NCI-H2029 (cell line): ENCODE measurements at regions not wholly inside any gene's neighbourhood (a gene's known extent, or its start where the extent isn't known, plus 50 kb on each side); places are given as distances from the start of the nearest gene placed in this dataset.
A peak's percentile ranks its signal among the peaks of the same experiment; 100 is the strongest.

Experiments used
- DNase-seq: peaks from one replicate; lab custom pipeline; 2025; lab: John Stamatoyannopoulos, UW

DNA sequence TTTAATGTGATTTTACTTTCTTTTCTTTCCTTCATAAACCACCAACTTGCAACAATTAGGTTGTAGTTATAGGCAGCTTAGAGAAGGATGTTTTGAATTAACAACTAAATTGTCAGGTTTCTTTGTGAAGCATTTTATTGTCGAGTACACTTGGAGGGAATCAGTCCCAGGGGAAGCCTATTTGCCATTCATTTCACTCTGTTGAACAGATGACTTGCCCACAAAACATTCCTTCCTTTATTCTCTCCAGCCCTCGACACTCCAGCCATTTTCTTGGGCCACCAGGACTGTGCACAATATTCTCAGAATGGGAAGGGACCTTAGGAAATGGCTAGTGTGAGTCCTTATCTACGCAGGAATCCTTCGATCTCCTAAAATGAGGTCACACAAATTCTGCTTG lies 620.6 kb downstream of the SOX6 start:
- no peak for DNase-seq

DNA sequence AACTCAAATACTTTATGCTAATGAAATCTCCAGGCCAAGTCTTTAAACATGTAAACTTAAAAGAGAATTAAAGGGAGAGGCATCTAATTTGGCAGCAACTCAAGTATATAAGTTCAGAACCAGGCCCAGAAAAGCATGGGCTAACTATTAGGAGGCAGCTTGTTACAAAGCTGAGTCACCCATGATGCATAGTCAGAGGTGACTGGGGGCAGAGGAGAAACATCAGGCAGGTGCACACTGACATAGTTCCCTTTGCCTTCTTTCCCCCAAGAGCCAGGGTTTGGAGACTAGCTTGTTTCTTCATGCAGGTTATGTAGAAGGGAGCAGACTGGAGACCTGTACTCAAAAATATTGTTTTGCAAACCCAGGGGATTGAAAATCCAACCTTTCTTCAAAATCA lies 619.0 kb downstream of the SOX6 start:
- no peak for DNase-seq

DNA sequence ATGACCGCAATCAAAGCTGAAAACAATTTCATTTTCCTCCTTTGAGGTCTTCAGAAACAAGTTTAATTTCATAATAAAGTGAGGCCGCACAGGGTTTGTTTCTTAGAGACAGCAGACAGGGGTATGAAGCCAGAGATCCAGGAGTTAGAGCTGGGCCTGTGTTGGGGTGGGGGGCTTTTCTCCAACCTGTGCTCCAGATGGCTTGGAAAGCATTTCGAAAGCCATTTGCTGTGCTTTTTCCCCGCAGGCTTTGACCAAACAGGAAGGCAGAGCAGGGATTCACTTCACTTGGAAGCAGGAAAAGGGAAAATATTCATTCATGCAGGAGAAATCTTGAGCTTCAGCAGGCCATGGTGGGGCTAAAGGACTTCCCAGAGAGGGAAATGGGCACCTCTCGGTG lies 617.4 kb downstream of the SOX6 start:
- no peak for DNase-seq

DNA sequence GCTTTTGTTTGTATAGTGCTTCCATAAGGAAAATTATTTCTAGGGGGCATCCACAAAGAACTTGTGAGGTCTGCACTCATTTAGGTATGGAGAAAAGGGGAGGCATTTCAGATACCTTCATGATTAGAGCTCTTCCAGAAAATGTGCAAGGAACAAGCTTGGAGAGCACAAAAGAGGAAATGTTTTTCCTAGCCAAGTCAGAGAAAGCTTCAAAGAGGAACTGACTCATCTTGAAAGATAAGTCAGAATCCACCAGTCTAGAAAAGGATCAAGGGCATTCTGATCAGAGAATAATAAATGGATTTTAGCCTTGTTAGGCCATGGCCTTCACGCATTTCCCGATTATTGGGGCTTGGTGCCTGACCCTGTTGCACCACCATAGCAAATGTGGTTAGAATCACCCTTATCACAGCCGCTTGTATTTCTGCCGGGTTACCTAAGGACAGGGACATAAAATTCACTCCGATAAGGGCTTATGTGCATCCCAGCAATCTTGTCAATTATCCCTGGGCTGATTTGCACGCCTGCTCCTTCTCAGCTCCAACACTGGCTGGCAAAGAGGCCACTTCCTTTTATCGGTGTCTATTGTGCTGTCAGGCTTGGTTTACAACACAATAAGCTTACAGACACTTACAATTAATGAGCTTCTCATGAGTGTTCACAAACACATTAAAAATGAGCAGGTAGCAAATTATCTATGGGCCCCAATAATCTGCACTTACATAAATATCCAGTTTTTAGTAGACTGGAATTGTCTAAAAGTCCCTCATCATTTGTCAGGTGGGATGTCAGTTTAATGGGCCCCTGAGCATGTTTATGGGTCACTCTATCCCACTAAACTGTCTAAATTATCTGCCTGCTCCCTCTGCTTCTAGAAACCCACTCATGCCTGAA lies 613.5 kb downstream of the SOX6 start:
- DNase-seq: peak; percentile 42

DNA sequence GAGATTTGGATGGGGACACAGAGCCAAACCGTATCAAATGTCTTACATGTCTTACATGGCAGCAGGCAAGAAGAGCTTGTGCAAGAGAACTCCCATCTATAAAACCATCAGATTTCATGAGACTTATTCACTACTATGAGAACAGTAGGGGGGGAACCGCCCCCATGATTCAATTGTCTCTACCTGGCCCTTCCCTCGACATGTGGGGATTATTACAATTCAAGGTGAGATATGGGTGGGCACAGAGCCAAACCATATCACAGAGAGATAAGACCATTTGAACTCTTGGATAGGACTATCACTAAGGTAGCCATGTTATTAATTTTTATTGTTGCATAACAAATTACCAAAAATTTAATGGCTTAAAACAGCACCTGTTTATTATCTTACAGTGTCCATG lies 611.7 kb downstream of the SOX6 start:
- DNase-seq: no peak

DNA sequence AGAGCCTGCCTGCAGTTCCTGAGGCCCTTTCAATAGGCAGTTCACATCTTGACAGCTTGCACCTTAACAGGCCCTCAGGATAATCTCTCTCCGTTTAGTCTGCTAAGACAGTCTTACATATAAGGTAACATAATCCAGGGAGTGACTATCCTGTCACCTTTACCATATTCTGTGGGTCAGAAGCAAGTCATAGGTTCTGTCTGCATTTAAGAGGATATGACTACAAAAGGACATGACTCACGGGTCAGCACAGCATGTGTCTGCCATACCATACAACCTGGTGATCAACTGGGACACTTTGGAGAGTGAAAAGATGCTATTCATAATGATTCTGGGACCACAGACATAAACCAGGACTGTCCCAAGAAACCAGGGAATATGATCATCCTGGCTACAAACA lies 611.1 kb downstream of the SOX6 start:
- DNase-seq: no peak

DNA sequence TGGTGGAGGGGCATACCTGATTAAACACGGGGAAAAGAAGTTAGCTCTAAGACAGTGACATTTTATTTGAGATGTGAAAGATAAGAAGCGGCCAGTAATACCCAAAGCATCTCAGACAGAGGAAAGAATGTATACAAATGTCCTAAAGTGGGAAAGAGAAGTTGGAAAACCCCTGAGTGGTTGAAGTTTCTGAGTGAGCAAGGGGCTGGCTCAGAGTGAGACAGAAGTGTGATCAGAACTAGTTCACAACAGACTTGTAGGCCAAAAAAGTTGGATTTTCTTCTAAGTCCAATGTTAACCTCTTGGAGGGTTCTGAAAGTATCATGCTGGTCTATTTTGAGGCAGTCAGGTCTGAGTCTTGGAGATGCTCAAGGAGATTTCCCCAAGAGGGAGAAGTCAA lies 608.7 kb downstream of the SOX6 start:
- DNase-seq: no peak

DNA sequence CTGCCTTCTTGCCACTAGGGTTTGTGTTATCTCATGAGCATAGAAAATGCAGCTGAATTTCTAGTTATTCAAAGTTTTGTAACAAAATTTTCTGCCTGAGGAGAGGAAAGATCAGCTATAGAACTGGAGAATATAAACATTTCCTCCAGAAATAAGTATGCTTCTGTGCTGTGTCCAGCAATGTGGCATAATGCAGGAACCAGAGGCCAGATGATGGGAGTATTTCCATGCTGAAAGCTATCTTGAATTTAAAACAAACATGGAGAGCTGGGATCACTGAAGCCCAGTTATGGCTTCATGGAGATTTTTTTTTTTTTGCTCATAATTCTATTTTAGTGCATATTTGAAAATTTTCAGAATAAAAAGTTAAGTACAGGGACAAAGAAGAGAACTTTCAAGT lies 608.2 kb downstream of the SOX6 start:
- no peak for DNase-seq

DNA sequence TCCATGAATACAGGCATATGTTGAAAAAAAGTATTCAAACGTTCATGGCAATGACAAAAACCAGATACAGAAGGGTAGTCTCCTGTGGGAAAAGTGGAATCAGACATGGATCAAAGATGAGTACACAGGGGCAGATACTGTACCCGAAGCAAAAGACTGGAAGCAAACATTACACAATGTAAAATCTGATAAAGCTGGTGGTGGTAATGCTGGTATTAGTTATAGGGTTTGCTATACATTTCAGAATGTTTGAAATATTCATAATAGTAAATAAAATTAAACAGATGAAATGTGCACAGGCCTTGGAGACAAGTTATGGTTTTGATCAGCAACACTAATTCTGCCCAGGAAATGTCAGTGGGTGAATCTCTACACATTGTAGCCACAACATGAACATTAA lies 607.6 kb downstream of the SOX6 start:
- no peak for DNase-seq

DNA sequence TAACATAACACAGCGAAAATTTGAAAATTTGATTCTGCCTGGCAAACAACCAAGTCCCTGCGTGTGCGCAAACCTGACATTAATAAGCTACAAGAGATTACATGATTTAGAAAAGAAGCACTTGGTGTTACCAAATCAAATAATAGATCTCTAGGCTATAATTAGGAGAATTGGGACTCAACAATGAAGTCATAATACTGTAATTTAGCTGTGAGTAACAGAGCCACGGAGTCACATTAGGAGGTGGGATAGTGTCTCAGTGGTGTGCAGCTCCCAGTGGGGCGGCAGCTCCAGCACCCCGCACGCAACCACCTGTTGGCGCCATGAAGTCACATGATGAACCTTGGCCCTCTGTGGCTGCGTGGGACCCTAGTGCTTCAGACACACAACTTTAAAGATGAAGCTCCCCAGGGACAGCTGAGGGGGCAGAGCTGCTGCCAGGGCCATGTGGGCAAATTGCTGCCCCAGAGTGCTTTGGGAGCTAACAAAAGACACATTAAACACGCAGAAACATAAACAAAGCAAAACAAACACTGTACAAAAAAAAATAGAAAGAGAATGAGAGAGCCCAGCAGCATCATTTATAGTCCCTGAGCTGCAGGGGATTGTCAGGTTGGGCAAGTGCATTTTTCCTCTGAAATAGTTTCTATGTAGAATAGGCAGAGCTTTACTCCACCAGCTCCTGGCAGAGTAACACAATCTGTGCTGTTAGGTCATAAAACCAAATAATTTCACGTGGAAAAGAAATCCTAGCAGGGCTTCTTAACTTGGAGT lies 605.6 kb downstream of the SOX6 start:
- no peak for DNase-seq

DNA sequence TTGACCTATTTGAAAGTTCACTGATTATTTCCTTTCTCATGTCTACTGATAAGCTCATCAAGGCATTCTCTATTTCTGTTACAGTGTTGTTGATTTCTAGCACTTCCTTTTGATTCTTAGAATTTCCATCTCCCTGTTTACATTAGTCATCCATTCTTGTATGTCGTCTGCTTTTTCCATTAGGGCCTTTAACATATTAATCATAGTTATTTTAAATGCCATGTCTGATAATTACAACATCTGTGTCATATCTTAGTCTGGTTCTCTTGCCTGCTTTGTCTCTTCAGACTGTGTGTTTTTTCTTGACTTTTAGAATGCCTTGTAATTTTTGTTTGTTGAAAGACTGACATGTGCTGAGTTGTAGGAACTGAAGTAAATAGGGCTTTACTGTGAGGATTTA lies 602.1 kb downstream of the SOX6 start:
- no peak for DNase-seq

DNA sequence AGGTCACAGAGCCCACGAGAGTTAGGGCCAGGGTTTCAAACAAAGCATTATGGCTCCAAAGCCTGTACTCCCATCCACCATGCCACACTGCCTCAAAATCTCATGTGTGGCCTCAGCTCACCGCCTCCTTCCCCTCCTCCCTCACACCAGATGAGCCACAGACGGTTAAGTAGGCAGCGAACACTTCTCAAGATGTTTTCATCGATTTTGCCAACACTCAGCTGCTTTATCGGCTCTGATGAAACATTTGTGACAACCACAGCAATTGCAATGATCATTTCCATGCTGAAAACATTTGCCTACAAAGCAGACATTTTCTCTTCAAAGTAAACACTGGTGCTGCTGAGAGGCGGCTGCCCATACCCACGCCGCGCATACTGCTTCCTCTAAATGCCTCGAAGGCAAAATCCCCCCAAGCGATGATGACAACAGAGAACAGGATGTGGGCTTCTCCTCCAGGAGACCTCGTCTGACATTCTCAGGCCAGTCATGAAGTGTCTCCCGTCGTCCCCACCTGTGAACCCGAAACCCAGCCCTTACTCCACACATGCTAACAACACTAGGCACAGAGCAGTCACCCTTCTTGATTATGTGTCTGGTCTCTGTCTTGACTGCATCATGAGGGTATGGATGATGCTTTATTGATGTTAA lies 599.2 kb downstream of the SOX6 start:
- DNase-seq: no peak

DNA sequence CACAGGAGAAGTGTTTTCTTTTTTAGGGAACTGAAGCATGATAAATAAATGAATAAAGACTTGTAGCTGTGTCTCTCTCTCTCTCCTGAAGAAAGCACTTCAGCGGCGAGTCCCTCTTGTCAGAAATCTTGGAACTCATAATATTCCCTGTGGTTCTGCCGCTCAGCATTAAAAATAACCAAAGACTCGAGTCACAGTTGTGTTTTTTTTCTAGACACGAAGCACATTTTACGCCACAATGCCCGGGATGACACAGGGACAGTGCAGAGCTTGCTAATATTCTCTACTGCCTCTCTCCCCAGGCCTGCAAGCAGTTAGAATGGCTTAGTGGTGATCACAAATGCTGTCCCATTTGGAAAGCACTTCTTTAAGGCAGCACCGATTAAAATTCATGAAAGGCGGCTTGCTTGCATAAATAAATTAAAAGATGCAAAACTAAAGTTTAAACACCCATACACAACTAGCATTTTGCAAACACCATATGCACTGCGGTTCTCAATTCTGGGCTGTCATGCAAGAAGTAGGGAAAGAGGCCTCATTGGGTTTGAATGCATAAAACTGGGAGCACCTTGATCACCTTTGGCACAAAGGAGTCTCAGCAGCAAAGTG lies 597.4 kb downstream of the SOX6 start:
- no peak for DNase-seq

DNA sequence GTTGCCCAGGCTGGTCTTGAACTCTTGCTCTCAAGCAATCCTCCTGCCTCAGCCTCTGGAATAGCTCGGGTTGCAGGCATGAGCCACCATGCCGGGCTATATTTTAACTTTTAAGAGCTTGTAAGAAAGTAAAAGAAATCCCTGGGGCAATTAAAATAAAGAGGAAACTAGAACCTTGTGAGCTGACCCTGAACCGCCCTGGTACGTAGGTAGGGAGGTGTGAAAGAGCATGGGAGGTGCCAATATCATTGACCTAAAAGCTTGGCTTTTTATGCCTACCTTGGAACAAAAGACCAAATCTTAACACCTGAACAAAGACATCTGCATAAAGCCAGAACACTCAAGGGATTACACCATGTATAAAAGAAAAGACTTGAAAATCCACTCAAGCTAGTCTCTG lies 595.1 kb downstream of the SOX6 start:
- no peak for DNase-seq

DNA sequence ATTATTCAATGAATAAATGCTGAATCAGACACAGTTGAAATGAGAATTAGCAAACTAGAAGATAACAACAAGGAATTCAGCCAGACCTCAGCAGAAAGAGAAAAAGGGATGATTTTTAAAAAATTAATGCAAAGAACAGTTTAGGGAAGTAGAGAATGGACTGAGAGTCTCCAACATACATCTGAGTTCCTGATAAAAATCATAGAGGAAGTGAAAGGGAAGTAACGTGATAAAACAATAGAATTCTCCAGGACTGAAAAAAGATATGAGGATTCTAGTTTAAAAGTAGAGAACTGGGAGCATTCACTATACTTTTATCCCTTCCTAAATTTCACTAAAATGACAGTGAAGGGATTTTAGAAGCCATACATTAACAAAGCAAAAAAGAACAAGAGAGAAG lies 592.0 kb downstream of the SOX6 start:
- no peak for DNase-seq

DNA sequence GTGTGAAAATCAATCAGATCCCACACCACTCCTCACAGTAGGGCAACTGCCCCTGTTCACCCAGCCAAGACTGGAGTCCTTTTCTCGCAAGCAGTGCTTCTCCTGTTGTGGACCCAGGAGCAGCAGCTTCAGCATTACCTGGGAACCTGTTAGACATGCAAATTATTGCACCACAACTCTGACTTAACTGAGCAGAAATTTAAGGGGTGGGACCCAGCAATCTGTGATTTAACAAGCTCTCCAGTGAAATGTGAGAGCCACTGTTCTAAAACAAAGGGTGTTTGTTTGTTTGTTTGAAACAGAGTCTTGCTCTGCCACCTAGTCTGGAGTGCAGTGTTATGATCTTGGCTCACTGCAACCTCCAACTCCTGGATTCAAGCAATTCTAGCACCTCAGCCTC lies 591.4 kb downstream of the SOX6 start:
- no peak for DNase-seq

DNA sequence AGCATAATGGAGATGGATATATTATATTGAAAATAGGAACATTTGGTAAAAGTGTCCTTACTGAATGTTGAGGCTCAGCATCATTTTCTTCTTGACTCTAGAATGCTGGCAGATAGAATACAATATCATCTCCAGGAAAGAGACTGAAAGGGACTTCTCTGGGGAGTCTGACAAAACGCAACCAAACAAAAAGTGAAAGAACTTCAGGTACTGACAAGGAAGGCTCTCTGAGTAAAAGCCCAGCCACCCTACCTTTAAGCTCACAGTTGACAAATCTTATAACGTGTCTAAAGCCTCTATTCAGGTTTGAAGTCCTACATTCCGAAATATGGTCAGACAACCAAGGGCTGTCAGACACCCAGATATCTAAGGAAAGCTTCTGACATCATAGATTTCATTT lies 590.8 kb downstream of the SOX6 start:
- DNase-seq: no peak

DNA sequence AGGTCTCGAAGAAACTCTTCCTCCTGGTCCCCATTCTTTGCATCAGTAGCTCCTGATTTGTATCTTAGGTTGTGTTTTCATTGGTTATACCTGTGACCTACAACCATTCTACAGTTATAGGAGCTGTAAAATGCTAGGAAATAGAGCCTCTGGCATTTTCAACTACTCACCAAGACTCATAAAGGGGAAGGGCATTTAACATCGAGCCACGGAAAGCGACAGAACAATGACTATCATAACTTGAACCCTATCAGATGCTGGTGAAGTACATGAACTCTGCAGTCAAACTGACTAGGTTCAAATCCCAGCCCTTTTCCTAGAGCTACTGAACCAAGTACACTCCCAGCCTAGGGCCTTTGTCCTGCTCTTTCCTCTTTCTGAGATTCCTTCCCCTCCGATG lies 588.0 kb downstream of the SOX6 start:
- no peak for DNase-seq

DNA sequence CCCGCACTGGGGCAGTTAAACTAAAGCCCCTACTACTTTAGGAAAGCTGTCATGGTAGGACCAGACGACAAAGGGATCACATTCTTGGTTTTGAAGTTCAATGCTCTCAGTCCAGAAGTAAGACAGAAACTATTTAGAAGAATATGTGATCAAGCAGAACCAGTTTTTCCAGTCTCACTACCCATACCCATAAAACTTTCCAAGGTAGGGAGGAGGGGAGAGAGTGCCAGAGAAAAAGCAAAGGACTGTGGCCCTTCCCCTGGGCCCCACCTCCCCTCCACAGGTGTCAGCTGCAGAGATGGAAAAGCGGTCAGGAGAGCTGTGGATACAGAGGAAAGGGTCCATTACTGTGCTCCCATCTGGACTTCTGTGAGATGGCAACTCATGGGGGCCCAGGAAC lies 587.1 kb downstream of the SOX6 start:
- DNase-seq: no peak

DNA sequence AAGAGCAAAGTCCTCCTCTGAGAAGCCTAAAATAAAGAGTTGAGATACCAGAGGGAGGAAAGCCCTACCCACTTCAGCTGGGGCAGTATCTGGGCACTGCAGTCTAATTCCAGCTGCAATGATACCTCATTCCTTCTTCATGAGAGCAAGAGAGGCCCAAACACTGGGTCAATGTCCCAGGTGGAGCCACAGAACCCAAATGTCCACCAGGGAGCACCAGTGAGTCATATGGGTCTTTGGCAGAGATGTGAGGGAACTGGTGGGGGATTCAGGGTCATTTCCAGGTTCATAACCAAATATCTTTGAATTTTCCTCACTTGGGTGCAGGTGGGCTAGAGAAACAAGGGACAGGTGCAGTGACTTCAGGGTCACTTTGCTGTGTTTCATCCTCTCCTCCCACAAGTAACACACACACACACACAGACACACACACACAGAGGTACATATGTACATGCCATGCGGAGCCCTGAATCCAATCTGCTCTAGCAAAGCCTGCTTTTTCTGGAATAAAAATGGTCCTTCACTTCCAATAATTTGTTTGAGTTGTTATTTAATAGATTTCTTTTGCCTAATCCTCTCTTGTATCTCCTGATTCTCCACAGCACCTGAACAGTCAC lies 585.4 kb downstream of the SOX6 start:
- no peak for DNase-seq

DNA sequence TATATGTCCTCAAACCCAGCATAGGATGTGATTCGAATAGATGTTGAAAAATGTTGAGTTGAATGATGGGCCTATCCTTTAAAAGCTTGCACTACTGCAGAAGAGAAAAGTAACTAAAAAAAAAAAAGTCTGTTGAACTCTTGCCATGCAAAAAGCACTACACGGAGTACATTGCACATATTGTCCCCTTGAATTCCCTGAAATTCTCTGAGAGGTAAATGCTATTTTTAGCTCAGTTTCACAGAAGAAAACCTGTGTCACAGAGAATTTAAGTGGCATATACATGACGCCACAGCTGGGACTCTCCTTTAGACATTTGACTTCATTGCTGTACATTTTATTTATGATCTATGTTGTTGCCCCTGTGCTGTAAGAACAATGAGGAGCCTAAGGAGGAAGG lies 583.8 kb downstream of the SOX6 start:
- DNase-seq: no peak

DNA sequence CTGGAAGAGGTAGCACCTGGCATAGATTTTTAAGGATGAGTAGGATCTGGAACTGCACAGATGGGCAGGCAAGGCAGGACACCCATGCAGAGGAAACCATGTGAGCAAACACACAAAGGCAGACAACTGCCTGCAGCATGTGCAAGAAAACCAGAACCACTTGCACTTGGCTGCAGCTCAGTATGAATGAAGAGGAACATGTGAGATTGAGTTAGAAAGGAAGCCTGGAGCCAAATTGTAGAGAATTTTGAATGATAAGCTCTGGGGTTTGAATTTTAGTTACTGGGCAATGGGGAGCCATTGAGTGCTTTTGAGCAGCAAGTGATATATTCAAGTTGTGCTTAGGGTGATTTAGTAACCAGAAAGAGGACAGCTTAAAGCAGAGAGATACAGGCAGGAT lies 583.4 kb downstream of the SOX6 start:
- no peak for DNase-seq
